GM23338 (cell line): ENCODE measurements at regions not wholly inside any gene's neighbourhood (a gene's known extent, or its start where the extent isn't known, plus 50 kb on each side); places are given as distances from the start of the nearest gene placed in this dataset.

ENCODE experiments used
- ATAC-seq: fragments of 200-7000 bp; cut with Tn5 transposase; 3 replicates; pipeline ENCODE4 v1.9.1; 2020
- DNase-seq: peaks from one replicate; pipeline ENCODE4 v3.0.0-alpha.2; 2015; ENCODE audit warnings: low spot score
- H2AFZ ChIP-seq: fragments of 200-600 bp; sonication (generic); 2 replicates; pipeline ENCODE4 v1.8.0; 2016; ENCODE audit warnings: antibody characterized with exemption, mild to moderate bottlenecking, moderate library complexity
- H3F3A ChIP-seq: fragments of 200-600 bp; sonication (generic); replicated peaks from 2 replicates; pipeline ENCODE4 v1.8.0; 2017; ENCODE audit warnings: antibody characterized with exemption, mixed run types, low read depth
- H3K27ac ChIP-seq: fragments of 200-600 bp; sonication (generic); 2 replicates; pipeline ENCODE4 v1.6.1; 2016; ENCODE audit warnings: low read depth
- H3K27me3 ChIP-seq: fragments of 200-600 bp; sonication (generic); 2 replicates; pipeline ENCODE4 v1.8.0; 2016; ENCODE audit warnings: mild to moderate bottlenecking, mixed run types, moderate library complexity; ENCODE audit not compliant: insufficient read depth
- H3K36me3 ChIP-seq: fragments of 200-600 bp; sonication (generic); 2 replicates; pipeline ENCODE4 v1.8.0; 2016; ENCODE audit warnings: mild to moderate bottlenecking; ENCODE audit not compliant: insufficient read depth
- H3K4me1 ChIP-seq: fragments of 200-600 bp; sonication (generic); 2 replicates; pipeline ENCODE4 v1.8.0; 2016; ENCODE audit warnings: mild to moderate bottlenecking, moderate library complexity; ENCODE audit not compliant: insufficient read depth
- H3K4me2 ChIP-seq: fragments of 200-600 bp; sonication (generic); 2 replicates; pipeline ENCODE4 v1.7.1; 2017; ENCODE audit warnings: mixed run types
- H3K4me3 ChIP-seq: fragments of 200-600 bp; sonication (generic); 2 replicates; pipeline ENCODE4 v1.6.1; 2016; ENCODE audit warnings: mixed run types
- H3K79me2 ChIP-seq: fragments of 200-600 bp; sonication (generic); replicated peaks from 2 replicates; pipeline ENCODE4 v1.8.0; 2017; ENCODE audit warnings: mild to moderate bottlenecking; ENCODE audit not compliant: insufficient read depth
- H3K9me2 ChIP-seq: fragments of 200-600 bp; sonication (generic); 2 replicates; pipeline ENCODE4 v1.8.0; 2017; ENCODE audit not compliant: insufficient read depth
- H4K20me1 ChIP-seq: fragments of 200-600 bp; sonication (generic); replicated peaks from 2 replicates; pipeline ENCODE4 v1.8.0; 2017; ENCODE audit warnings: mild to moderate bottlenecking; ENCODE audit not compliant: insufficient read depth
- H3K27ac Mint-ChIP-seq: 2 replicates; pipeline ENCODE4 v1.8.0; 2020; ENCODE audit warnings: inconsistent platforms, mild to moderate bottlenecking, moderate library complexity, mixed read lengths
- H3K27me3 Mint-ChIP-seq: 3 replicates; pipeline ENCODE4 v1.8.0; 2022; ENCODE audit warnings: low read depth, mild to moderate bottlenecking, moderate library complexity, mixed read lengths, inconsistent platforms; ENCODE audit not compliant: insufficient read depth, poor library complexity
- H3K36me3 Mint-ChIP-seq: 3 replicates; pipeline ENCODE4 v1.8.0; 2021; ENCODE audit warnings: low read depth, mild to moderate bottlenecking, inconsistent platforms, moderate library complexity, mixed read lengths
- H3K4me1 Mint-ChIP-seq: 3 replicates; pipeline ENCODE4 v1.8.0; 2020; ENCODE audit warnings: mild to moderate bottlenecking, inconsistent platforms, mixed read lengths
- H3K4me3 Mint-ChIP-seq: 3 replicates; pipeline ENCODE4 v1.8.0; 2021; ENCODE audit warnings: moderate library complexity, mild to moderate bottlenecking, inconsistent platforms, mixed read lengths
- H3K9me3 Mint-ChIP-seq: 3 replicates; pipeline ENCODE4 v1.8.0; 2020; ENCODE audit warnings: moderate library complexity, mild to moderate bottlenecking, inconsistent platforms, mixed read lengths
- EZH2phosphoT487 ChIP-seq: fragments of 200-600 bp; sonication (generic); IDR thresholded peaks from one replicate; pipeline ENCODE4 v1.8.1; 2018; ENCODE audit warnings: antibody characterized with exemption; ENCODE audit not compliant: unreplicated experiment
- JUNB ChIP-seq: IDR thresholded peaks from one replicate; pipeline ENCODE4 v1.6.1; 2016; ENCODE audit warnings: antibody characterized with exemption; ENCODE audit not compliant: unreplicated experiment
- NANOG ChIP-seq: IDR thresholded peaks from 2 replicates; pipeline ENCODE4 v1.6.1; 2016; ENCODE audit warnings: antibody characterized with exemption, borderline replicate concordance
- STAT1 ChIP-seq: IDR thresholded peaks from one replicate; pipeline ENCODE4 v1.6.1; 2016; ENCODE audit warnings: antibody characterized with exemption; ENCODE audit not compliant: unreplicated experiment
- ZNF114 ChIP-seq: fragments of 250-450 bp; sonication (Bioruptor Pico); IDR thresholded peaks from 2 replicates; pipeline ENCODE4 v1.5.0; 2020; ENCODE audit warnings: mild to moderate bottlenecking, moderate library complexity
- ZNF331 ChIP-seq: fragments of 250-450 bp; sonication (Bioruptor Pico); IDR thresholded peaks from 2 replicates; pipeline ENCODE4 v1.5.0; 2020; ENCODE audit warnings: low read depth, mild to moderate bottlenecking, moderate library complexity
- TF ChIP-seq, protein P1 (sequence below): IDR thresholded peaks from one replicate; pipeline ENCODE4 v1.6.1; 2018; ENCODE audit warnings: antibody characterized with exemption; ENCODE audit not compliant: unreplicated experiment
- TF ChIP-seq, protein P2 (sequence below), 2 experiments: fragments of 200-600 bp in 1 of 2; sonication (generic) in 1 of 2; conservative IDR thresholded peaks; 2 replicates each; pipeline versions ENCODE4 v1.5.1 to v1.6.1; 2016 to 2017; ENCODE audit warnings: antibody characterized with exemption in 2 of 2, low read depth in 2 of 2, mild to moderate bottlenecking in 2 of 2, moderate library complexity in 1 of 2

DNA sequence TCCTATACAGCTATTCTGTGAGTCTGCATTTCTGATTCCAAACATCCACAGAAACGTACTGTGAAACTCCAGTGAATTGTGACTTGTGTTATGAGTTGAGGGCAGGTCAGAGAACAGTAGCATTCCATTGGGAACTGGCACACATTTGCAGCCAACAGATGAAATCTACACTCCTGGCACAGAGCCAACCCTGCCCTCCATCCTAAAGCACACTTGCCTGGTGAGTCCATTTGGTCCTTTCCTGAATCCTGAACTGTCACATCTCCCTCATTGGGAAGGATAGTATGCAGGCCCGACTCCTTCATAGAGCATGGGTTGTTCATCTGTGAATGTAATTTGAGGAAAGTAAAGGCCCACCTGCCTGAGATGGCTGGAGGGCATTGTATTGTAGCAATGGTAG is 314.3 kb upstream of the RASGRP1 start:
- Mint-ChIP-seq H3K27ac (no peak overlapping the region), H3K36me3 (no peaks in the 10 kb centered on the region), H3K9me3 (peaks cover 4% of the 10 kb centered on the region; the same call in 1 of the 3 replicates), H3K4me1 (no peaks in the 10 kb centered on the region), H3K4me3 (no peak overlapping the region), H3K27me3 (no peaks in the 10 kb centered on the region)
- Histone ChIP-seq H3K27ac (no peak overlapping the region), H3K4me3 (no peak overlapping the region), H3K79me2 (no peaks in the 10 kb centered on the region), H3K9me2 (peaks cover 14% of the 10 kb centered on the region; the same call in 1 of the 2 replicates), H4K20me1 (no peaks in the 10 kb centered on the region), H3F3A (no peaks in the 10 kb centered on the region), H3K27me3 (no peaks in the 10 kb centered on the region), H3K4me2 (no peak overlapping the region), H3K4me1 (no peaks in the 10 kb centered on the region), H2AFZ (no peak overlapping the region), H3K36me3 (no peaks in the 10 kb centered on the region)
- no peak for TF ChIP-seq STAT1
- TF ChIP-seq, protein P1, sequence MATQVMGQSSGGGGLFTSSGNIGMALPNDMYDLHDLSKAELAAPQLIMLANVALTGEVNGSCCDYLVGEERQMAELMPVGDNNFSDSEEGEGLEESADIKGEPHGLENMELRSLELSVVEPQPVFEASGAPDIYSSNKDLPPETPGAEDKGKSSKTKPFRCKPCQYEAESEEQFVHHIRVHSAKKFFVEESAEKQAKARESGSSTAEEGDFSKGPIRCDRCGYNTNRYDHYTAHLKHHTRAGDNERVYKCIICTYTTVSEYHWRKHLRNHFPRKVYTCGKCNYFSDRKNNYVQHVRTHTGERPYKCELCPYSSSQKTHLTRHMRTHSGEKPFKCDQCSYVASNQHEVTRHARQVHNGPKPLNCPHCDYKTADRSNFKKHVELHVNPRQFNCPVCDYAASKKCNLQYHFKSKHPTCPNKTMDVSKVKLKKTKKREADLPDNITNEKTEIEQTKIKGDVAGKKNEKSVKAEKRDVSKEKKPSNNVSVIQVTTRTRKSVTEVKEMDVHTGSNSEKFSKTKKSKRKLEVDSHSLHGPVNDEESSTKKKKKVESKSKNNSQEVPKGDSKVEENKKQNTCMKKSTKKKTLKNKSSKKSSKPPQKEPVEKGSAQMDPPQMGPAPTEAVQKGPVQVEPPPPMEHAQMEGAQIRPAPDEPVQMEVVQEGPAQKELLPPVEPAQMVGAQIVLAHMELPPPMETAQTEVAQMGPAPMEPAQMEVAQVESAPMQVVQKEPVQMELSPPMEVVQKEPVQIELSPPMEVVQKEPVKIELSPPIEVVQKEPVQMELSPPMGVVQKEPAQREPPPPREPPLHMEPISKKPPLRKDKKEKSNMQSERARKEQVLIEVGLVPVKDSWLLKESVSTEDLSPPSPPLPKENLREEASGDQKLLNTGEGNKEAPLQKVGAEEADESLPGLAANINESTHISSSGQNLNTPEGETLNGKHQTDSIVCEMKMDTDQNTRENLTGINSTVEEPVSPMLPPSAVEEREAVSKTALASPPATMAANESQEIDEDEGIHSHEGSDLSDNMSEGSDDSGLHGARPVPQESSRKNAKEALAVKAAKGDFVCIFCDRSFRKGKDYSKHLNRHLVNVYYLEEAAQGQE: no peak
- DNase-seq: no peak
- ATAC-seq: no peak

DNA sequence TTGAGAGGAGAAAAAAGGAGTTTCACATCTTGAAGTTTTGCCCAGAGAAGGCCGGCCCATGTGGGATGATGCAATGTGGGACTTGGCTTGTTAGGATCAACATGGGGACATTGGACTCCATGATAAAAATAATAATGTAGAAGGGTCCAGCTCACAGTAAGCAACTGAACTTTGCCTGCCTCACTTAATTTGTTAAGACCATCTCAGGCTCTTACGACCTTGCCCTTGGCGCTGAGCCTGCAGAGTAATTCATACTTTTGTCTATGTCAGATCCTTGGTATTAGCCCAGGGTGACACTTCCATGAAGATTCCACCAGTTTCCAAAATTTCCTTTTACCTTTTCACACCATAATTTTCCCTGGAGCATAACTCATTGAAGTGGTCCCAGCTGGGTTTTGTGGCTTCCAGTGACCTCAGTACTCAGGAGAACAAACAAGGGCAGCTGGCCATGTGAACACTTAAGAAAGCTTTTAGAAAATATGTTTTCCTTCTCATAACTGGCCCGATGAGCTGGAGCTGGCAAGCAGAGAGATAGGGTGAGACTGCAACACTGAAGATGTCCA is 315.4 kb upstream of the RASGRP1 start:
- Mint-ChIP-seq H3K27ac (no peak overlapping the region), H3K4me1 (no peaks in the 10 kb centered on the region), H3K27me3 (no peaks in the 10 kb centered on the region), H3K4me3 (no peak overlapping the region), H3K36me3 (no peaks in the 10 kb centered on the region), H3K9me3 (peaks cover 4% of the 10 kb centered on the region; the same call in 1 of the 3 replicates)
- ATAC-seq (no peak), DNase-seq (no peak)
- no peak overlapping the region for H3K27ac ChIP-seq
- H3K27me3 ChIP-seq: no peaks in the 10 kb centered on the region
- H3K9me2 ChIP-seq: peaks cover 10% of the 10 kb centered on the region; the same call in 1 of the 2 replicates
- no peak overlapping the region for H3K4me3 ChIP-seq
- no peaks in the 10 kb centered on the region for H3K36me3 ChIP-seq
- H3K79me2 ChIP-seq: no peaks in the 10 kb centered on the region
- H3K4me1 ChIP-seq: no peaks in the 10 kb centered on the region
- H3F3A ChIP-seq: no peaks in the 10 kb centered on the region
- H2AFZ ChIP-seq: peak overlapping the region; percentile 32; the same call in 1 of the 2 replicates
- no peak overlapping the region for H3K4me2 ChIP-seq
- H4K20me1 ChIP-seq: no peaks in the 10 kb centered on the region
- TF ChIP-seq, protein P2, sequence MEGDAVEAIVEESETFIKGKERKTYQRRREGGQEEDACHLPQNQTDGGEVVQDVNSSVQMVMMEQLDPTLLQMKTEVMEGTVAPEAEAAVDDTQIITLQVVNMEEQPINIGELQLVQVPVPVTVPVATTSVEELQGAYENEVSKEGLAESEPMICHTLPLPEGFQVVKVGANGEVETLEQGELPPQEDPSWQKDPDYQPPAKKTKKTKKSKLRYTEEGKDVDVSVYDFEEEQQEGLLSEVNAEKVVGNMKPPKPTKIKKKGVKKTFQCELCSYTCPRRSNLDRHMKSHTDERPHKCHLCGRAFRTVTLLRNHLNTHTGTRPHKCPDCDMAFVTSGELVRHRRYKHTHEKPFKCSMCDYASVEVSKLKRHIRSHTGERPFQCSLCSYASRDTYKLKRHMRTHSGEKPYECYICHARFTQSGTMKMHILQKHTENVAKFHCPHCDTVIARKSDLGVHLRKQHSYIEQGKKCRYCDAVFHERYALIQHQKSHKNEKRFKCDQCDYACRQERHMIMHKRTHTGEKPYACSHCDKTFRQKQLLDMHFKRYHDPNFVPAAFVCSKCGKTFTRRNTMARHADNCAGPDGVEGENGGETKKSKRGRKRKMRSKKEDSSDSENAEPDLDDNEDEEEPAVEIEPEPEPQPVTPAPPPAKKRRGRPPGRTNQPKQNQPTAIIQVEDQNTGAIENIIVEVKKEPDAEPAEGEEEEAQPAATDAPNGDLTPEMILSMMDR (conservative IDR thresholded peaks at IDR 0.05; ENCODE audit: low read depth in 2 of 2): no peak
- TF ChIP-seq EZH2phosphoT487 (no peak), JUNB (no peak), ZNF331 (CRISPR knock-in tag) (no peak), NANOG (no peak), ZNF114 (CRISPR knock-in tag) (no peak)
- TF ChIP-seq, protein P1: no peak
